ENCODE measurements at regions not wholly inside any gene's neighbourhood (a gene's known extent, or its start where the extent isn't known, plus 50 kb on each side); places are given as distances from the start of the nearest gene placed in this dataset.

DNA sequence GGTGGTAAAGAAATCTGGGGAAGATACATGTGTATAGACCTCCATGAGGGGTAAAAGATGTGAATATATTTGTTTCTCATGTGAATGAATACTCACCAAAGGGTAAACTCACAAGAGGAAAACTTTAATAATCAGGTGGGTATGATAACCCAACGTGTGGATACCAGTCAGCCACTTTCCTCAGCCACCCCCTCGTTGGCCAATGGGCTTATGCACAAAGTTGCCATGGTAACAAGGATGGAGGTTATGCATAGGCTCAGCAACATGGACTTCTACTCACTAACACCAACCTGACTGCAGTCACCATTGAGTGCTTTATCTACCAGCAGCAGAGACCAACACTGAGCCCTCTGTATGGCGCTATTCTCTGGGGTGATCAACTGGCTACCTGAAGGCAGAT lies 424.4 kb downstream of the DUSP10 start:
- no peak for TF ChIP-seq GATA3 (IDR thresholded peaks at IDR 0.05; ENCODE audit: low read depth, low read length)
- TF ChIP-seq GATA2 (IDR thresholded peaks at IDR 0.05; ENCODE audit: low read depth, low read length), result no peak

All from SH-SY5Y (cell line).